Pancreas (tissue), 10 donors: ENCODE measurements at regions not wholly inside any gene's neighbourhood (a gene's known extent, or its start where the extent isn't known, plus 50 kb on each side); places are given as distances from the start of the nearest gene placed in this dataset.

Experiments
- ATAC-seq, 4 donors: fragments of 200-7000 bp; cut with Tn5 transposase; one replicate each; pipeline versions ENCODE4 v1.8.0 to v1.9.1; 2020; ENCODE audit warnings: mild to moderate bottlenecking in 4 of 4, moderate library complexity in 4 of 4
- DNase-seq, 6 donors: peaks; one replicate each; pipeline ENCODE4 v3.0.0-alpha.2; 2020
- FAIRE-seq: peaks from 2 replicates; lab custom pipeline; 2012; peaks lifted over from hg19 to GRCh38; lab: Jason Lieb, UNC
- H3K27ac ChIP-seq, 4 donors: fragments of 200-600 bp; sonication (generic); 1 replicate in 3 of 4; 2 replicates in 1 of 4; pipeline versions ENCODE4 v1.5.0 to v1.8.0; 2020
- H3K27me3 ChIP-seq, 4 donors: fragments of 200-600 bp; one replicate each; pipeline ENCODE4 v1.8.0; 2021
- H3K36me3 ChIP-seq, 3 donors: fragments of 200-600 bp; sonication (generic) in 1 of 3; one replicate each; pipeline versions ENCODE4 v1.5.0 to v1.8.0; 2020 to 2021
- H3K4me1 ChIP-seq, 3 donors: fragments of 200-600 bp; one replicate each; pipeline ENCODE4 v1.8.0; 2021
- H3K4me3 ChIP-seq, 4 donors: fragments of 200-600 bp; sonication (generic) in 2 of 4; one replicate each; pipeline versions ENCODE4 v1.5.0 to v1.8.0; 2020 to 2021
- H3K9me3 ChIP-seq, 4 donors: fragments of 200-600 bp; one replicate each; pipeline ENCODE4 v1.8.0; 2021
- WGBS, 2 donors: extraction: QIAGEN DNeasy Blood & Tissue Kit; methylation state at CpG; one replicate each; pipeline ENCODE4 v1.1.7; 2013; 5-methylcytosine and 5-hydroxymethylcytosine counted together
- intact Hi-C, 3 donors: fragments of 100-400 bp; cut with DNase I; formaldehyde crosslinking; loops; one replicate each; pipeline versions ENCODE4 v1.11.1 to v1.14.2; 2022
- TF ChIP-seq, protein P1 (sequence below), 4 donors: fragments of 200-600 bp; sonication (generic) in 3 of 4; IDR thresholded peaks; one replicate each; pipeline versions ENCODE4 v1.5.0 to v1.8.0; 2021; ENCODE audit warnings: antibody characterized with exemption in 4 of 4
- donor health status: healthy with polysubstance abuse.
- donor health status: DM: no; HTN: no; CAD: no; lungs with moderate emphysema.
- donor health status: DM: no; HTN: no; CAD: no.
- donor health status: control.
- donor health status: control.
- donor health status: Bipolar disorder and iron deficiency.
- donor health status: DM: yes; HTN: yes; CAD: no.
- donor health status: DM: no; HTN: no; CAD: no.
- donor health status: DM: no; HTN: no; CAD: no.
- donor health status: DM: yes; HTN: yes; CAD: no.

DNA sequence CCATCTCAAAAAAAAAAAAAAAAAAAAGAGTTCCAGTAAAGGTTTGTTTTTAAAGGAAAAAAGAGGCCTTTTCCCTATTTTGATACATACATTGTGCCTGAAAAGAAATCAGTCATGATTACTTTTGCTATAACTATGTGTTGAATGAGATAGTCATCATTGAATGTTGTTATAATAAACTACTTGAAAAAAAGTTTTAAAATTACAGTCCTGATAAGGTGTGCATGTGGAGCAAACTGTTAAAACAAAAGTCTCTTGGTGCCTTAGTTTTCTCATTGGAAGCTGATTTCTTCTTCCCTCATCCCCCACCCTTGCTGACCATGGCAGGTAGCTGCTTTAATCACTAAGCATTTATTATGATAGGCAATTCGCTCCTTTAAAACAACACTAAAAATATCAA lies 172.3 kb upstream of the TBCA start:
- Histone ChIP-seq H3K27me3 (no peaks in the 10 kb centered on the region), H3K9me3 (no peaks in the 10 kb centered on the region), H3K4me3 (no peak overlapping the region), H3K4me1 (no peaks in the 10 kb centered on the region), H3K27ac (no peak overlapping the region), H3K36me3 (no peaks in the 10 kb centered on the region)
- intact Hi-C loops, result no loop called here
- FAIRE-seq (no peak), DNase-seq (no peak), ATAC-seq (no peak)
- TF ChIP-seq, protein P1, sequence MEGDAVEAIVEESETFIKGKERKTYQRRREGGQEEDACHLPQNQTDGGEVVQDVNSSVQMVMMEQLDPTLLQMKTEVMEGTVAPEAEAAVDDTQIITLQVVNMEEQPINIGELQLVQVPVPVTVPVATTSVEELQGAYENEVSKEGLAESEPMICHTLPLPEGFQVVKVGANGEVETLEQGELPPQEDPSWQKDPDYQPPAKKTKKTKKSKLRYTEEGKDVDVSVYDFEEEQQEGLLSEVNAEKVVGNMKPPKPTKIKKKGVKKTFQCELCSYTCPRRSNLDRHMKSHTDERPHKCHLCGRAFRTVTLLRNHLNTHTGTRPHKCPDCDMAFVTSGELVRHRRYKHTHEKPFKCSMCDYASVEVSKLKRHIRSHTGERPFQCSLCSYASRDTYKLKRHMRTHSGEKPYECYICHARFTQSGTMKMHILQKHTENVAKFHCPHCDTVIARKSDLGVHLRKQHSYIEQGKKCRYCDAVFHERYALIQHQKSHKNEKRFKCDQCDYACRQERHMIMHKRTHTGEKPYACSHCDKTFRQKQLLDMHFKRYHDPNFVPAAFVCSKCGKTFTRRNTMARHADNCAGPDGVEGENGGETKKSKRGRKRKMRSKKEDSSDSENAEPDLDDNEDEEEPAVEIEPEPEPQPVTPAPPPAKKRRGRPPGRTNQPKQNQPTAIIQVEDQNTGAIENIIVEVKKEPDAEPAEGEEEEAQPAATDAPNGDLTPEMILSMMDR (IDR thresholded peaks at IDR 0.05), result no peak
- WGBS, 2 donors, result 83 to 84% methylated on average over 1 of the region's 1 CpG

DNA sequence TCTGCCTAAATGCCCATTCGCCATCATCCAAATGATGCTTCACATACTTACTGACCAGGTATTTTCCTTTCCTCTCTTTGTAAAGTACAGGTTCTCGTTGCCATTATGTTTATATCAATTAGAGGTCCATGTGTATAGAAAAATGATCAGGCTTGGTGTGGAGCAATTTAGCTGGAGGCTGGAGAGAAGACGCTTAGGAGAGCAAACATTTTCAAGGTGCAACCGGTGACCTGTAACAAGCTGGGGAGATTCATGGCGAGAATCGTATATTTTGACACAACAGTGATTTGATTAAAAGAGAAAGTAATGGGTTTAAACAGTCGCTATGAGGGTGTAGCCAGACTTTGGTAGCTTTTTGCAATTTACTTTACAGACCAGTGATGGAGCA lies 170.9 kb upstream of the TBCA start:
- 72 to 79% methylated on average over 7 of the region's 7 CpGs for WGBS, 2 donors
- intact Hi-C loops, result no loop called here
- TF ChIP-seq, protein P1 (IDR thresholded peaks at IDR 0.05), result no peak

GRCh38 chr5:77946381-77947040 lies 170.4 kb upstream of the TBCA start:
- intact Hi-C loops, result no loop called here
- no peak overlapping the region for H3K4me3 ChIP-seq
- TF ChIP-seq, protein P1 (IDR thresholded peaks at IDR 0.05), result no peak
- no peak for DNase-seq
- H3K27ac ChIP-seq, result no peak overlapping the region
- H3K27me3 ChIP-seq, result no peaks in the 10 kb centered on the region
- FAIRE-seq, result no peak
- 35 to 37% methylated on average over 4 of the region's 4 CpGs for WGBS, 2 donors
- H3K9me3 ChIP-seq, result no peaks in the 10 kb centered on the region
- no peaks in the 10 kb centered on the region for H3K36me3 ChIP-seq
- H3K4me1 ChIP-seq, result no peaks in the 10 kb centered on the region
- no peak for ATAC-seq

More for the DNA sequence above, 170.9 kb upstream of the TBCA start:
- no peak for DNase-seq
- Histone ChIP-seq H3K9me3 (no peaks in the 10 kb centered on the region), H3K27ac (no peak overlapping the region), H3K4me3 (no peak overlapping the region), H3K27me3 (no peaks in the 10 kb centered on the region), H3K4me1 (no peaks in the 10 kb centered on the region), H3K36me3 (no peaks in the 10 kb centered on the region)
- FAIRE-seq, result no peak
- no peak for ATAC-seq

DNA sequence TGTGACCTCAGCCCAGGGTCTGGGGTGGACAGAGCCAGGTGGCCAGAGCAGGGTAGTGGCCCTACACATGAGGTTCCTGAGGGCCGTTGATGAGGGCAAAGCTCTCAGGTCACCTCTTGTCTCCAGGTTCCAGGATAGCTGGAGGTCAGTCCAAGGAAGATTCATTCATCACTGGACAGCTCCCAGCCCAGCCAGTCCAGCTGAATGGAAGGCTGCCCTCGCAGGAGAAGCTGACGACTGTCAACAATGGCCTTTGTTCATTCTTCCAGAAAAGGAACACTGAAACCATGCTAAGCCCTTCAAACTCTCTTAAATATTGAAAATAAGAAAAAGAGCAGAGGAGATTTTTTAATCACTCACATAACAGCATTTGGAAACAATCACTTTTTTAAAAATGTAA lies 169.7 kb upstream of the TBCA start:
- H3K4me3 ChIP-seq, result no peak overlapping the region
- no peaks in the 10 kb centered on the region for H3K27me3 ChIP-seq
- intact Hi-C loops, result no loop called here
- no peaks in the 10 kb centered on the region for H3K9me3 ChIP-seq
- ATAC-seq (no peak), DNase-seq (no peak), FAIRE-seq (no peak)
- no peaks in the 10 kb centered on the region for H3K36me3 ChIP-seq
- TF ChIP-seq, protein P1 (IDR thresholded peaks at IDR 0.05), result no peak
- 45 to 53% methylated on average over 3 of the region's 3 CpGs for WGBS, 2 donors
- H3K4me1 ChIP-seq, result no peaks in the 10 kb centered on the region
- H3K27ac ChIP-seq, result no peak overlapping the region

DNA sequence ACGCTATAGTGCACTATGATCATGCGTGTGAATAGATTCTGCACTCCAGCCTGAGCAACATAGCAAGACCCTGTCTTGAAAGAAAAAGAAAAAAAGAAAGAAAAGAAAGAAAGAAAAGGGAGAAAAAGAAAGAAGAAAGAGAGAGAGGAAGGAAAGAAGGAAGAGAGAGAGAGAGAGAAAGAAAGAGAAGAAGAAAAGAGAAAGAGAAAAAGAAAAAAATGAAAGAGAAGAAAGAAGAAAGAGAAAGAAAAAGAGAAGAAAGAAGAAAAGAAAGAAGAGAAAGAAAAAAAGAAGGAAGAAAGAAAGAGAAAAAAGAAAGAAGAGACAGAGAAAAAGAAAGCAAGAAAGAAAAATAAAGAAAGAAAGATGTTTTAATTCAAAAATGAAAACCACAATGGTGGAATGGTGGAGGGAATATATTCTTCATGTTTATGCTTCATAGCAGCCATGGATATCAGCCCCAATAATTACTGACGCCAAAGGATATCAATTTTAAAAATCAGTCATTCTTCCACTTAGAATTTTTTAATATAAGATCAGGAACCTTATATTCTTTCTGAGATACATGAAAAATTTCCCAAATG lies 168.7 kb upstream of the TBCA start:
- no peaks in the 10 kb centered on the region for H3K9me3 ChIP-seq
- no peak overlapping the region for H3K4me3 ChIP-seq
- DNase-seq, result no peak
- FAIRE-seq, result no peak
- H3K27me3 ChIP-seq, result peaks cover 0 to 4% (median 0%) of the 10 kb centered on the region in 4 donors
- H3K36me3 ChIP-seq, result no peaks in the 10 kb centered on the region
- TF ChIP-seq, protein P1 (IDR thresholded peaks at IDR 0.05), result no peak
- no peaks in the 10 kb centered on the region for H3K4me1 ChIP-seq
- 89 to 93% methylated on average over 3 of the region's 3 CpGs for WGBS, 2 donors
- intact Hi-C loops, result no loop called here
- no peak overlapping the region for H3K27ac ChIP-seq
- ATAC-seq, result no peak
